A673 (cell line): ENCODE measurements at regions not wholly inside any gene's neighbourhood (a gene's known extent, or its start where the extent isn't known, plus 50 kb on each side); places are given as distances from the start of the nearest gene placed in this dataset.

Experiments
- BruUV-seq: library from RNA; stranded (reverse); fragments of 400-500 nt; replicated peaks from 2 replicates; lab custom pipeline; 2021; lab: Mats Ljungman, UMichigan
- CTCF ChIA-PET: fragments of 300-600 bp; sonication (Branson Sonifier 250); formaldehyde crosslinking; loops from one replicate; lab custom pipeline; 2022; ENCODE audit warnings: antibody characterized with exemption; lab: Charles Lee
- POLR2A ChIA-PET: fragments of 300-600 bp; sonication (Branson Sonifier 250); formaldehyde crosslinking; loops from one replicate; lab custom pipeline; 2022; ENCODE audit warnings: antibody characterized with exemption; ENCODE audit not compliant: low non-redundant PET; lab: Charles Lee
- DNase-seq: peaks from one replicate; pipeline ENCODE4 v3.0.0-alpha.2; 2015; ENCODE audit warnings: low spot score
- H3K27ac ChIP-seq: fragments of 200-600 bp; sonication (generic); 2 replicates; pipeline ENCODE4 v1.5.1; 2016; ENCODE audit warnings: mixed run types, low read depth, mild to moderate bottlenecking, mixed read lengths, antibody characterized with exemption, low read length; ENCODE audit not compliant: poor library complexity, severe bottlenecking
- H3K27me3 ChIP-seq: fragments of 200-600 bp; sonication (generic); replicated peaks from 2 replicates; pipeline ENCODE4 v1.6.1; 2017; ENCODE audit warnings: mixed run types, low read depth, mild to moderate bottlenecking, mixed read lengths, antibody characterized with exemption, low read length; ENCODE audit not compliant: insufficient read depth, poor library complexity
- H3K36me3 ChIP-seq: fragments of 200-600 bp; sonication (generic); 2 replicates; pipeline ENCODE4 v1.6.1; 2016; ENCODE audit warnings: mixed run types, mild to moderate bottlenecking, mixed read lengths, antibody characterized with exemption, low read length; ENCODE audit not compliant: insufficient read depth, poor library complexity, severe bottlenecking
- H3K4me1 ChIP-seq: fragments of 200-600 bp; sonication (generic); 2 replicates; pipeline ENCODE4 v1.6.1; 2017; ENCODE audit warnings: mixed run types, mild to moderate bottlenecking, mixed read lengths, antibody characterized with exemption, low read length; ENCODE audit not compliant: insufficient read depth, poor library complexity, severe bottlenecking
- H3K4me3 ChIP-seq: fragments of 200-600 bp; sonication (generic); 2 replicates; pipeline ENCODE4 v1.5.1; 2016; ENCODE audit warnings: low read depth, mixed run types, mild to moderate bottlenecking, mixed read lengths, low read length; ENCODE audit not compliant: poor library complexity, severe bottlenecking
- H3K9me3 ChIP-seq: fragments of 200-600 bp; sonication (generic); 2 replicates; pipeline ENCODE4 v1.6.1; 2016; ENCODE audit warnings: mixed run types, low read depth, mild to moderate bottlenecking, mixed read lengths, antibody characterized with exemption, low read length; ENCODE audit not compliant: poor library complexity, severe bottlenecking
- CTCF ChIP-seq: fragments of 300-800, 200-600 bp; sonication (generic); conservative IDR thresholded peaks from 2 replicates; pipeline ENCODE4 v1.5.1; 2017; ENCODE audit warnings: low read depth, mild to moderate bottlenecking, antibody characterized with exemption, low read length, moderate library complexity, mixed read lengths
- EZH2 ChIP-seq: fragments of 200-600 bp; sonication (generic); IDR thresholded peaks from 2 replicates; pipeline ENCODE4 v1.6.1; 2017; ENCODE audit warnings: borderline replicate concordance, low read depth, mild to moderate bottlenecking, mixed read lengths, antibody characterized with exemption, low read length; ENCODE audit not compliant: poor library complexity, severe bottlenecking
- intact Hi-C: fragments of 100-400 bp; cut with micrococcal nuclease; formaldehyde crosslinking; loops from one replicate; pipeline ENCODE4 v1.10.0; 2022; ENCODE audit not compliant: unreplicated experiment

DNA sequence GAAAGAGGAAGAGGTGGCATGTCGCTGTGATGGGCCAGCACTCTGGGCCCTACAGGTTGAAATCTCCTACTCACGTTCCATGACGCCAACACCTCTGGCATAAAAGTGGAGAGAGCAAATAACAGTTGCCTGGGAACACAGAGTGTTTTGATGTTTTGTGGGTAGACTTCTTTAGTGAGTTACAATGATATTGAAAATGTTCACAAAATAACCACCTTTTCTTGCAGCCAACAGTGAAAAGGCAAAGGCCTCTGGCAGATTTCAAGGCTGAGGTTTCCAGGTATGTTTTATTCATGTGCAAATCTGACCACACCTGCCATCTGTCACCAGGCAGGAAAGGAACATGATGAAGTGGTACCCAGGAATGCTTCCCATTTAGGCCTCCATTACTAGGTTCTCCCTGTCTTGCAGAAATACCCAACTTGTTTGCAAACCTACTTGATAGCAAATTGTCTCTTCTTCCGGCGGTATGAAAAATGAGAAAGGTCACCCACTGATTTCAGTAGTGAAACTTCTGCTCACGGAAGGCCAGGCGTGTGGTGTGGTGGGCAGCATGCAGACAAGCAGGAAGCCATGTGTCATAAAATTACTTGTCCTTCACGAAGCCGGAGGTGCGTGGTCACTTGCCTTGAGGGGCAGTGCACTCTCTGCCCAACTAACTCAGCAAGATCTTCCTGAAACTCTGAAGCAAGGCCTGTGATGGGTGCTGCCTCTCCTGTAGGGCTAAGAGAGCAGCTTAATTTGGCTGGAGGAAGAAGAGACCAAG, 299.1 kb upstream of the PRDM1 start:
- H3K27me3 ChIP-seq, result peaks cover 13% of the 10 kb centered on the region
- no peaks in the 10 kb centered on the region for H3K4me1 ChIP-seq
- H3K36me3 ChIP-seq, result no peaks in the 10 kb centered on the region
- H3K9me3 ChIP-seq, result no peaks in the 10 kb centered on the region
- no peak for DNase-seq
- POLR2A ChIA-PET, result no interaction called here
- no peak overlapping the region for H3K4me3 ChIP-seq
- intact Hi-C loops, result no loop called here
- no peak overlapping the region for H3K27ac ChIP-seq
- BruUV-seq, result no TSS peak
- CTCF ChIA-PET, result no interaction called here
- TF ChIP-seq CTCF (no peak), EZH2 (no peak)

DNA sequence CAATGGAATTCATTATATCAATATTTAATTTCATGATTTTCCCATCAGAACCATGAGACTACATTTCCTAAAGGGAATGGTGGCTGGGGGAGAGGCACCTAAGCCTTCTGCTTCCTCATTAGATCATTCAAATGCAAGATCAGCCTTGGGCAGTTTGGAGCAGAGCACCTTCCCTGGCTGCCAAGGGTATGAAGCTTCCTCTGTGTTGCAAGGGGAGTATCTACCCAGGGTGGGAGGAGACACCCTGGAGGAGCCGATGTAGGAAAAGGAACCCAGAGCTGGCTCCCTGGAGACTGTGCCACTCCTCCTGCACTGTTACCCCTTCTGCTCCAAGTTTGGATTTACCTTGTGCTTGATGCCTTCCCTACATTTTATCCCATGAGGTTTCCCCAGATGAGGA, 299.7 kb upstream of the PRDM1 start:
- intact Hi-C loops, result no loop called here
- no peaks in the 10 kb centered on the region for H3K9me3 ChIP-seq
- no peak for TF ChIP-seq EZH2
- no peak for TF ChIP-seq CTCF
- POLR2A ChIA-PET, result no interaction called here
- no peak overlapping the region for H3K27ac ChIP-seq
- BruUV-seq, result no TSS peak
- CTCF ChIA-PET, result no interaction called here
- no peaks in the 10 kb centered on the region for H3K36me3 ChIP-seq
- no peak overlapping the region for H3K4me3 ChIP-seq
- H3K27me3 ChIP-seq, result peaks cover 13% of the 10 kb centered on the region
- no peaks in the 10 kb centered on the region for H3K4me1 ChIP-seq
- no peak for DNase-seq

- Histone ChIP-seq H3K4me1 (no peaks in the 10 kb centered on the region), H3K36me3 (no peaks in the 10 kb centered on the region), H3K27me3 (peaks cover 13% of the 10 kb centered on the region), H3K9me3 (no peaks in the 10 kb centered on the region), H3K4me3 (no peak overlapping the region), H3K27ac (no peak overlapping the region)
- ChIA-PET CTCF (no interaction called here), POLR2A (no interaction called here)
- BruUV-seq, result no TSS peak
- no peak for DNase-seq
- TF ChIP-seq EZH2, result no peak
- no peak for TF ChIP-seq CTCF
- intact Hi-C loops, result no loop called here
These were observed 300.9 kb upstream of the PRDM1 start for GRCh38 chr6:105785066-105785811.
